GDM1 (cell line): ENCODE measurements at regions not wholly inside any gene's neighbourhood (a gene's known extent, or its start where the extent isn't known, plus 50 kb on each side); places are given as distances from the start of the nearest gene placed in this dataset.

ENCODE experiments used
- DNase-seq: peaks from one replicate; lab custom pipeline; 2025; lab: John Stamatoyannopoulos, UW

DNA sequence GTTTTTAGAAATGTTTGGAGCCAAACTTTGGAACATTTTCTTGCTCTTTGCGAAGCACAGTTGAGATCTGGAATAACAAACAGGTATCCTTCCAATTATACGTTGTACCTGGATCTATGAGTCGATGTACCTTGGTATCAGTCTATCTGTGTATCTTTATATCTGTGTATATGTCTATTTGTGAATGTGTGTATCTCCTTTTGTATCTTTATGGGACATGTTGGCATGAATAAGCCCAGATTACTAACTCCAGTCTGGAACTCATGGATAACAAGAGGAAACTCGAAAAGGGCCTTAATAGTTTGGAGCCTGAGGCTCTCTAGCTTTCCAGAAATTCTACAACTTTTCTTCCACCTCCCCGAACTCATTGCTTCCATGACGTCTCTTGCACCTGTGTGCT lies 490.0 kb downstream of the GATA3 start:
- DNase-seq = no peak

DNA sequence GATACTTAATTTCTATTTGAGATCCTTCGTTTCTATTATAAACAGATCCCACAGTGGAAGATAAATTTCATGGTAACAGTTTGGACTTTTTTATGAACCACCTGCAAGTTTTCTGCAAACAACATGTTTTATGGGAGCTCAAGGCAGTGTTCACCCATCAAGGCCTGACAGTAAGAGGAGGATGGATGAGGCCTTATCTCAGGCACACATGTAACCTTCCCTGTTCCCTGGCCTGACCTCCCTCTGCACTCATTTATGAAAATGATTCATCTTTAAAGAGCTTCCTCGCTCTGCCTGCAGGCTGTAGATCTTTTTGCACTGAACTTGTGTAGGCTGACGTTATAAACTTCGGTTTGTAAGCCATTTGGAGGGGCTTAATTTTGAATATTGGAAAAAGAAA lies 500.1 kb downstream of the GATA3 start:
- no peak for DNase-seq

DNA sequence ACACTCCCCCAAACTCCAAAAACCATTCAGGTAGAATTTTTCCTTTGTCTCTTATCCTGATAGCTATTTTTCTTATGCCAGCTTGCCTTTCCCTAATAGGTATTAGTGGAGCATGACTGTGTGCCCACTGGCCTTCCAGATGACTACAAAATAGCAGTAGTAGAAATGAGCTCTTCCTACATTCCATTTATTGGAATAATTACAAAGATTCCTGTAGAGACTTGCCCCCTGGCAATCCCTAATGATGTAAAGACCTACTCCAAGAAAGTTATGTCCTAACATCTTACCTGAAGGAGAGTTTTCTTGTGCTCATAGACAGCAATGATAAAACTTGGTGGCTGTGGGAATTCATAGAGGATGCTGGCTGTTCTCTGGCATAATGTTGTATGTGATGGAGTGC lies 501.8 kb downstream of the GATA3 start:
- DNase-seq = no peak

DNA sequence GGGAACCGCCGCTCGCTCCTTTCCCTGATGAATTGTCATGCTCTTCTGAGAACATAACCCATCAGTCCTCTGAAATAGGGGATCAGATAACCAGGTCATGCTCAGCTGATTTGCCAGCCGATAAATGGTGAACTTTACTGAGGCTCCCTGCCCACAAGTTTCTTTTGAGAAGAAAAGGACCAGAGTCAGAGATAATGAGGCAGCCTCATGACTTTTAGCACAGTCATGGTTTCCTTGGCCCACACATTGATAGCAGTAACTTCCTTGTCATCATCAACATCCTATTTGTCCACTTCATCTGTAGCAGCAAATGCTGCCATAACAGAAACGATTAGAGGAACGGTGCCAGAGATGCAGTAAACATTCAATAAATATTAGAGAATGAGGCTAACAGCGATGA lies 509.0 kb downstream of the GATA3 start:
- no peak for DNase-seq

DNA sequence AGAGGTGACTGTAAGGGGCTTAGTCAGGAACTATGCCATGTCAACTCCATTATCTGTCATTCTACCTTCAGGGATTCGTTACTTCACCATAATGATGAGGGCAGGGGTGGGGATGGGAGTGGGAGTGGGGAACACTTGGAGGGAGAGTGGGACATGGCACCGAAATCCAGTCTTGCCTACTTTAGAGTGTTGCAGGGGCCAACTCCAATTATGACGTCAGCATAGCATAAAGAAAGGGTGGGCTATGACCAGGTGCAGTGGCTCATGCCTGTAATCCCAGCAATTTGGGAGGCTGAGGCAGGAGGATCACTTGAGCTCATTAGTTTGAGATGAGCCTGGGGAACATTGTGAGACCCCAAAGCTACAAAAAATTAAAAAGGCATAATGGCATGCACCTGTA lies 512.2 kb downstream of the GATA3 start:
- DNase-seq = no peak

DNA sequence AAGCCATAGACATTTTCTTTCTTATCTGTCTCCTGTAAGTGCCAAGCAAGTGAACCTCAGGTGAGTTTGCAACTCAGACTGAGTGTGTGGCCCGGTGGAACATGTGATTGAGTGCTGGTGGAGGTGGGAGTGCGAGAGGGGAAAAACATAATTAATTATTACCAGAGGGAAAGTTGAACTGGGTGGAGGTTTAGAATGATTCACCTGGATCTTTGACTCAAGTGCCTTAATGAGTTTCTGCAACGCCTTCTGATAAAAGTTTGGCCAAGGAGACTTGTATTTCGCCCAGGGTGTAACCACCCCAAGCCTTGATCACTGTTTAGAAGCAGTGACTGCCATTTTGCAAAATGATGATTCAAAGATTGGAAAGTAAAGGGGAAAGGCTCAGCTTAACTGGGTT lies 513.9 kb downstream of the GATA3 start:
- DNase-seq = no peak

DNA sequence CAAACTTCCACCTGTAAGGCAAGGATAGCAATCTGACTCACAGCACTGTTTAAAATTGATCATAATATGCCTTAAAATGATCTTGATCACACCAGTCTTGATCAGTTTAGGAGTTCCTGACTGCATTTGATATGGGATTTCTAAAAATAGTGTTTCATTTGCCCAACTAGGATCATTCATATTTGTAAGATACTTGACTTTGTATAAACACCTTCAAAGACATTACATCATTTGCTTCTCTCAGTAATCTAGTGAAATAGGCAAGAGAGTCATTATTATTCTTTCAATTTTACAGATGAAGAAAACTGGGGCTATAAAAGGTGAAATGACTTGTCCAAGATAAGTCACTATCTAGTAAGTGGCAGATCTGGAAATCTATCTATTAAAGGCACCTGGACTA lies 521.1 kb downstream of the GATA3 start:
- no peak for DNase-seq

DNA sequence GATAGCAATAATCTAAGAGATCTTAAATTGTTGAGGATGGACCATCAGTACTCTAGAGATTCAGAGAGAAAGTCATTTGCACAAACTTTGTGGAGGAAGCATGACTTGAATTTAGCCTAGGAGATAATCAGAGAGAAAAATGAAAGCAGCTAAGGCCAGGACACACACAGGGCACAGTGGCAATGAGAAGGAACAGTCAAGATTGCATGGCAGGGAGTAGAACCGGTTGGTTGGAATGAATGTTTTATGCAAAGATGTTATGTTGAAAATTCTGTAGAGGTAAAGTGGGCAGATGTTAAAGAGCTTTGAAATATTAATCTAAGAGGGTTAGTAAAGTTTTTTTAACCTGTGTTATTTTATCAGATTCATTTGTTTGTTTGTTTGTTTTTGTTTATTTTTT lies 521.8 kb downstream of the GATA3 start:
- no peak for DNase-seq

DNA sequence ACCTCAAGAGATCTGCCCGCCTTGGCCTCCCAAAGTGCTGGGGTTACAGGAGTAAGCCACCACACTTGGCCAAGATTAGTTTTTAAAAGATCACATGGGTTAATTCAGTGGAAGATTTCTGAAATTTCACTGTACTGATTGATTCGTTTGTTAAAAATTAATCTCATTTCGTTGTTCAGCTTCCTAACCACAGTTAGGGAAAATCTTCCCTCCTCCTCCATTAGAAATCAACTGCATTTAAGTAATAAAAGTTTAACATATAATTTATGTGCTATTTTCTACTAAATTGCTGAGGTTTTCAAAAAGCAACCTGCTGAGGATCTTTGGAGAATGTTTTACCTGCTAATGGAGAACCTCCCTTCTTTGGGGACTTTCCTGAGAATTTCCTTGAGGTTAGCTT lies 522.4 kb downstream of the GATA3 start:
- no peak for DNase-seq

DNA sequence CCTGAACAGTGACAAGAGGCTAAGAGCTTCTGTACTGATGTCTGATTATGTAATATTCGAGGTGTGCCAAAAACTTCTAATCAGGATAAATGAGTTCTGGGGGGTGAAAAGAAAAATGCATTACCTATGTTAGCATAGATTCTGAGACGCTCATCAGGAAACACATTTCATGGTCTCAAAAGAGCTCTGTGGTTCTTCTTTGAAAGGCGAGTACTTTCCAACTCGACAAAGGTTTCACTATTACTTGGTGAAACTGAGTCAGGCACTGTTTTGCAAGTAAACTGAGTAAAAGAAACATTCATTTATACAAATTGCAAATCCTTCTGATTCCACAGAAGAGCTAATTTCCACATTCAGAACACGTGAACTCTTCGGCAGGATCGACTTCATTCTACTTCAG lies 523.2 kb downstream of the GATA3 start:
- DNase-seq = no peak

DNA sequence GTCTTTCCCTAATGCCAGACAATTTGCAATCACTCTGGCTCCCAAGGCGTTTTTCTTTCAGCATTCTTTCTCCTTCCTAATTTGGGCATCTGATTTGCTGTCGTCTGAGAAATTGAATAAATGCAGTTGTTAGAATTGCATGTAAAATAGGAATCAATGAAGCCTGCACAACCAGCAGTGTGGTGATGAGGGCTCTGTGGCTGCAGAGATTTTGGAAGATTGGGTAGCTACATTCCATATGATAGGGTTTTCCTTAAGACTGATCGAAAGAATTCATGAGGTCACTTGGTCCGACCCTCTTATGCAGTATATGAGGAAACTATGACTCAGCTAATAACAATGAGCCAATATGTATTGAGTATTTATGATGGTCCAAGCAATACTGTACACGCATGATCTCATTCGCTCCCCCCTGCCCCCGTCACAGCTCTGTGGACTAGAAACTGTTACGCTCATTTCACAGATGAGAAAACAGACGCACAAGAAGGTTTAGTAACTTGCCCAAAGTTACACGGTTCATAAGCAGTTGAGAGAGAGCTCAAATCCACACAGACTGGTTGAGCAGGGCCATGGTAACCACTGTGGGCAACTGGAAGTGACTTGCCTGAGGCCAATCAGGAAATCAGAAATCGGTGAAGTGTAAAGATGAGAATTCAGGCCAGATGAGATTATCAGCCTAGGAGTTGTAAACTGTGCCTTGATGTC lies 527.2 kb downstream of the GATA3 start:
- no peak for DNase-seq

DNA sequence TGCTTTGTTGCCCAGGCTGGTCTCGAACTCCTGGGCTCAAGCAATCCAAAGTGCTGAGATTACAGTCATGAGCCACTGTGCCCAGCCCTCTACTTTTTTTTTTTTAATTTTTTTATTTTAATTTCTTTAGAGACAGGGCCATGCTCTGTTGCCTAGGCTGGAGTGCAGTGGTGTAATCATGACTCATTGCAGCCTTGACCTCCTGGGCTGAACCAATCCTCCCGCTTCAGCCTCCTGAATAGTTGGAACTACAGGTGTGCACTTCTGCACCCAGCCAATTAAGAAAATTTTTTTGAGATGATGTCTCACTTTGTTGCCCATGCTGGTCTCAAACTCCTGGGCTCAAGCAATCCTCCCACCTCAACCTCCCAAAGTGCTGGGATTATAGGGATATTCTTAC lies 528.6 kb downstream of the GATA3 start:
- DNase-seq = no peak

DNA sequence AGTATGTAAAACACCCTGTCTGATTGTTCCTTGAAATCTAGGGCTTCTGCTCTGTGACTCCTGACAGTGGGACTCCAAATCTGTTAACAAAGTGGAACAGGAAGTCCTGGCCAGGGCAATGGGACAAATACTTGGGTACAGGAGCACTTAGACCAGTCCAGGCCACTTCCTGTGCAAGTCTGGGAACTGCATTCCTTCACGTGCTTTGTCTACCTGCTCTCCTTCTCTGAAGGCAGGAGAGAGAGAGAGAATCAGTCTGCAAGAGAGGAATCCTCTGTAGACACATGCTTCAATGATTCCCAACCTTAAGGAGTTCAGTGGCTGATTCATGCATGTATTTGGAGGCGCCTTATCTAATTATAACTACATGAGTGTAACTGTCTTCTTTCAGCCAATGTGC lies 530.2 kb downstream of the GATA3 start:
- no peak for DNase-seq

DNA sequence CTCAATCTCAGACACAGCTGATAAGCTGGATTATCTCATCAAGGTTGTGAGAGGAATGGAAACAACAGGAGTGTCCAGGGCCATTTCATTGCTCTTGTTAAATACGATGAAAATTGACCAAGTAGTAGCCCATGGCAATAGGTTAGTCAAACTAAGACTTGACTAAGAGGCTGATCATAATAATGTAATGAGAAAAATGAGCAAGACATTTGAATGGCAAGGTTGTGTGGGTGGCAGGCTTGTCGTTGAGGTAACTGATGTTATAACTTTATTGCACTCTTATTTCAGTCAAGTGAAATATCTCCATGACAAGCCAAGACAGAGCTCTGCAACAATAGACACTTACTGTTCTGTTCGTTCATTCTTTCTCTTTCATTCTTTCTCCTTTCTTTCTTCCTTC lies 532.0 kb downstream of the GATA3 start:
- no peak for DNase-seq

DNA sequence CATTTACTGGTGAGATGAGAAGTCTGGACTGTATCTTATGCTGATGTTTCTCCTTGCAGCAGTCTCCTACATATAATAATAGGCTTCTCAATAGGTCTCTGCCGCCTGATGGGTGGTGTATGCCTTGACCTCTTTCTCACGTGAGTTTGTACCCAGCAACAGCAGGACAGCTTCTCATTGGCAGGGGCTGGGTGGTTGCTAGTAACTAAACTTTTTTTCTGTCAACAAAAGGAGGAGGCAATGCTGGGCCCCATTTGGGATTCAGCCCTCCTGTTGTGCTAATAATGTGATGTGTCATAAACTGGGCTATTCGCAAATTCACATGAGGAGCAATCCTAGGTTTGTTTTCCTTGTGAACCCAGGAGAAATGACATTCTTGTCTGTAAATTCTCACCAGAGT lies 533.6 kb downstream of the GATA3 start:
- no peak for DNase-seq

DNA sequence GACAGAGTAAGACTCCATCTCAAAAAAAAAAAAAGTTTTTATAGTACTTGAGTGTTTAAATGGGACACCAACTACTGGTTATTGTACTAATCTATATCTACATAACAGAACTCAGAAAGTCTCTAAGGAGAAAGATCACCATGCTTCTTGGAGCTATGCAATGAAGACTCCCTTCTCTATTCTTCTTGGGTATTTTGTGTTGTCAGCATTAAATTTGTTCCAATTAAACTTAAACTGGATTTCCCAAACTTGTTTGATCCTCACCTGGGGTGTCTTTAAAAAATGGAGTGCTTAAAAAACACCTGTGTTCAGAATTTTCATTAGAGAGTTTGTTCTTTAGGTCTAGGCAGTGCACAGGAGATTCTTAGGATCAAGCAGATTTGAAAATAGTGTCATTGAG lies 536.0 kb downstream of the GATA3 start:
- no peak for DNase-seq

DNA sequence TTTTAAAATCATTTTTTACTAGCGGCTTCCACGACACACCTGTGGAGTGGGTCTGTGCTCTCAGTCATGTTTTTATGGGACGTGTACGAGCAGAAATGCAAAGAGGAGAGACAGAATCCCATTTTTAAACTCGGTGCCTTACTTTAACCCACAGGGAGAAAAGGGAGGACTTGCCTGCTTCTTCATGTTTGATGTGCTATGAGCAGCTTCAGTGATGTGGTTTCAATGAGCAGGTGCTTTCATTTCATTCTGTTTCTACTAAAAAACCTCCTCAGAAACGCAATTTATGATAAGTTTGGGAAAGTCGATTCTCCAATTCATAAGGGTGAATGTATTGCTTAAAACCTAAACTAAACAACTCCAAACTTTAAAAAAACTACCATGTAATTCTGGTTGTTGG lies 537.2 kb downstream of the GATA3 start:
- DNase-seq = no peak

DNA sequence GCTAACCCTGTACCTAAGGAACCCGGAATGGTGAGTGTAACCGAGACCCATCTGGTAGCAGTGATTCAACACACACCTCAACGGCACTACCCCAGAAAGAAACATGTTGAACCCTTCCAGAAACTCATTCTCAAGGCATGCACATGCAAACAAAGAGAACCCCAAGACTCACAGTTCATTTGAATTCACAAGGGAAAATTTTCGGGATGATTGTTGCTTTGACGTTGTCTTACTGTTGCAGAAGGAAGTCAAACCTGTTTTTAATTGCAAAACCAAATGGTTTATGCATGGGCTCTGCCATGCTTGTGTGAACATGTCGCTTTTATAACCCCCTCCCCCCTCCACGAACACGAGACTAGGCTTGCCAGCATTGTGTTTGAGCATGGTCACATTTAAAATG lies 539.7 kb downstream of the GATA3 start:
- DNase-seq = no peak

DNA sequence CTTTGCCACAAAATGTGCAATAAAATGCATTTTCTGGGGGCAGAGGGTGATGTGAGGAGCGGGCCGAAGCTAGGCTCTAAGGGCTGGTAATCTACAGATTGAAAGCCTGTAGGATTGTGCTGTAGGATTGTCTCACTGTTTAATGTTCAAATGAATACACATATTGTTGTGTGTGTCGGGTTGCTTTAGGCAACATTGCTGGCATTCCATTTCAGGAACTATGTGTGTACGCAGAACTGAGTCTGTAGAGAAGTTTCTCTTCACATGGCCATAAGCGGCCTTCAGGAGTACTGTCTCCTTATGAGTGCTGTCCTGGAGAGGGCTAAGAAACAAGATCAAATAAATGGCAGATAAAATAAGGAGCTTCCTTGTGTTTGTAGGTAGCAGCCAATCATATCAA lies 540.2 kb downstream of the GATA3 start:
- no peak for DNase-seq

DNA sequence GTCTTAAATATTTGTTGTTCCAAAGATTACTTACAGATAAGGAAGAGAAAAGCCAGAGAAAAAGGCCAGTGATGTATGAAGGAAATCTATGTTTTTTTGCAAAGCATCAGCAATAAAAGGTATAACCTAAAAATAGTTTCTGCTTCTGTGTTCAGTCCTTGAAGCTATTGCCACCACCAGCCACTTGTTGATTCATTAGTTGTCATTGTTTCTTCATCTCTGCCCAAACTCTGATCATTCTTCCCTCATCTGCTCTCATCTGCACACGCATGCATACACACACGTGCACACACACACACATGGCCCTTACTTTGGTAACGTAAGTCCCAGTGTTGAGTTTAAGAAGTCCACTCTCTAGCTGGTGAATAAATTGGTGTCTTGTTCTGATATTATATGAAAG lies 540.7 kb downstream of the GATA3 start:
- no peak for DNase-seq

DNA sequence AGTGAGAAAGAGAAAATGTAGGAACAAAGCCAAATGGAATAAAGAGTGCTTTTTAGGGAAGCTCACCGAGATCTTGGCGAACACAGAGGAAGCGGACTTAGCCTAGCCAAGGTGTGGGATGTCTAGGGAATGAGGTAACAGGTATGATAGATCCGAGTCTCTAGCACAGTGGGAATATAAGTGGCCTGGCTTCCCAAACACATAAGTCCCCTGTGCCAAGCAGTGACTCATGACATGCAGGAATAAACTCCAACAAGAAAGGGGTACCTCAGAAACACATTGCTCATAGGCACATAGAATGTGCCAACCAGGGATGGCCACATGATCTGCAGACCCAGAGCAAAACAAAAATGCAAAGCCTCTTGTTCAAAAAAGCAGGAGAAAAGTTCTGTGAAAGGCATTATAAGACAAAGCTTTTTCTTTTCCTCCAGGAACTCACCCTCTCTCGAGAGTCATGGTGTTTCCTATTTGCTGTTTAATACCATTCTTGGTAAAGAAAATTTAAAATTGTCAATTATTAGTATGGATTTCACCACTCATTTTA lies 542.5 kb downstream of the GATA3 start:
- DNase-seq = no peak

DNA sequence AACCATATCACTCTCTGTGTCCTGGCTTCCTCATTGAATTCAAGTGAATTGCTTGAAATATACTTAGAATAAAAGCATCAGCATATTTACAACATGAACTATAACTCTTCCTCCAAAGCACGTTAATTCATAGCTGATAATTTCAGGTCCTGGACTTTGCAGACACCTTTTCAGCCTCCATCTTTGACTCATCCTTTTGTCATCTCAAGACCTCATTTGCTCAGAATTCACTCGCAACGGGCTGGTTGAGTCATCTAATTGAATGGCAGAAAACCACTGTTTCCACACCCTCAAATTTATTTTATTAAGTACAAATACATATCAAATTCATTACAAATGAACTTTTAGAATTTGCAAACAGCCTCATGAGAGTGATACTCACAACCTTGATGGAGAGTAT lies 545.7 kb downstream of the GATA3 start:
- DNase-seq = no peak

DNA sequence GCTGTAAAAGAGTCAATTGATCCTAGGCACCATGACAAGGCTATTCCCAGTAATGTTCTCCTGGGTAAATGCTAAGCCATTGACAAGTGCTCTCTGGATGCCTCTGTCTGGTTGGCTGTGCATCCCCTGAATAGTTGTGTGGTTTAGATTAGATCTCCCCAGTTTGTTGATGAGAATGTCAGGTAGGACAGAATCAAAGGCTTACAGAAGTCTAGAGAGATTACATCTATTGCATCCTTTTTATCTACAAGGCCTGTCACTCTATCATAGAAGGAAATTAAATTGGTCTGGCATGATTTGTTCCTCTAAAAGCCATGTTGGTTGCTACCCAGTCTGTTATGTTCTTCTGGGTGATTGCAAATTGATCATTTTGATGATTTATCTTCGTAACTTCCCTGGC lies 548.3 kb downstream of the GATA3 start:
- no peak for DNase-seq

DNA sequence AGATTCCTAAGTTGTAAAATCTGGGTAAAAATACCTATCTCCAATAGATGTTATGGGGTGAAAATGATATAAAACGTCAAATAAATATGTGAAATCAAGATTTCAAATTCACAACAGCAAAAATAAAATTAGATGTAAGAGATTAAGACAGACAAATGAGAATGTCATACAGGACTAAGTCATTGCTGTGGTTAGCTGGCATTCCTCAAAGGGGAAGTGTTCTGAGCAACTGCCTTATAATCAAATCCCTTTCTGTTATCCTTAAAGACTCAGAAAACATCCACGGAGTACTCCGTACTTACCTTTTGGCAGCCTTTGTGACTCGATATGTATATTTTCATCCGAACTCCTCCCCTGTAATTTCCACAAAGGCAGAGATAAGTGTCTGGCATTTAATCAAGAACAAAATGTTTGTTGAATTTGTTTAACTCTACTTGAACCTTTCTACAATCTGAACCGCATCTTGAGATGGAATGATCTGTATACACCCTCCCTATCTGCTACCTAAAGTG lies 559.6 kb downstream of the GATA3 start:
- DNase-seq = no peak
